ENCODE measurements at regions not wholly inside any gene's neighbourhood (a gene's known extent, or its start where the extent isn't known, plus 50 kb on each side); places are given as distances from the start of the nearest gene placed in this dataset.

DNA sequence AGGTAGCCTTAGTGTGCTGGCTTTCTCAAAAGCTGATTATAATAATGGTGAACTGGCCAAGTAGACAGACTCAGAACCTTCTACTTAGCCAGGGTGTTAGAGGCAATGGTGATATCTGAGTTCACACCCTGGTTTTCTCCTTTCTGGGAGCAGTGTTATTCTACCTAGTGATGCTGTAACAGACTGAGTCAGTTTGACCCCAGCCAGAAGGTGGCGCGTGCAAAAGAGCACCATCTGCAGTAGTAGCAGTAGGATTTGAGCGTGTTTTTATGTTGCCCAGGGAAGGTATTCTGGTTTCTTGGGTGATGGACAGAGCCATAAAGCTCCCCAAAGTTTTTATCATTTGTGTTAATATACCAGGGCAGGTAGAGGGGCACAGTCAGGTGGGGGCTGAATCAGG is 143.8 kb upstream of the CPXCR1 start:
- DNase-seq (ENCODE audit: low read depth) = no peak
- H3K4me3 ChIP-seq (ENCODE audit: low read depth, low read length) = no peak overlapping the region
- TF ChIP-seq, protein P1, sequence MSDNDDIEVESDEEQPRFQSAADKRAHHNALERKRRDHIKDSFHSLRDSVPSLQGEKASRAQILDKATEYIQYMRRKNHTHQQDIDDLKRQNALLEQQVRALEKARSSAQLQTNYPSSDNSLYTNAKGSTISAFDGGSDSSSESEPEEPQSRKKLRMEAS (IDR thresholded peaks at IDR 0.05; ENCODE audit: low read depth, low read length) = no peak
- TF ChIP-seq, protein P2, sequence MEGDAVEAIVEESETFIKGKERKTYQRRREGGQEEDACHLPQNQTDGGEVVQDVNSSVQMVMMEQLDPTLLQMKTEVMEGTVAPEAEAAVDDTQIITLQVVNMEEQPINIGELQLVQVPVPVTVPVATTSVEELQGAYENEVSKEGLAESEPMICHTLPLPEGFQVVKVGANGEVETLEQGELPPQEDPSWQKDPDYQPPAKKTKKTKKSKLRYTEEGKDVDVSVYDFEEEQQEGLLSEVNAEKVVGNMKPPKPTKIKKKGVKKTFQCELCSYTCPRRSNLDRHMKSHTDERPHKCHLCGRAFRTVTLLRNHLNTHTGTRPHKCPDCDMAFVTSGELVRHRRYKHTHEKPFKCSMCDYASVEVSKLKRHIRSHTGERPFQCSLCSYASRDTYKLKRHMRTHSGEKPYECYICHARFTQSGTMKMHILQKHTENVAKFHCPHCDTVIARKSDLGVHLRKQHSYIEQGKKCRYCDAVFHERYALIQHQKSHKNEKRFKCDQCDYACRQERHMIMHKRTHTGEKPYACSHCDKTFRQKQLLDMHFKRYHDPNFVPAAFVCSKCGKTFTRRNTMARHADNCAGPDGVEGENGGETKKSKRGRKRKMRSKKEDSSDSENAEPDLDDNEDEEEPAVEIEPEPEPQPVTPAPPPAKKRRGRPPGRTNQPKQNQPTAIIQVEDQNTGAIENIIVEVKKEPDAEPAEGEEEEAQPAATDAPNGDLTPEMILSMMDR (IDR thresholded peaks at IDR 0.05; ENCODE audit: low read depth, low read length) = no peak
- TF ChIP-seq MYC (IDR thresholded peaks at IDR 0.05; ENCODE audit: low read depth, low read length) = no peak
- TF ChIP-seq POLR2A (IDR thresholded peaks at IDR 0.05; ENCODE audit: extremely low read depth, insufficient read length) = no peak

DNA sequence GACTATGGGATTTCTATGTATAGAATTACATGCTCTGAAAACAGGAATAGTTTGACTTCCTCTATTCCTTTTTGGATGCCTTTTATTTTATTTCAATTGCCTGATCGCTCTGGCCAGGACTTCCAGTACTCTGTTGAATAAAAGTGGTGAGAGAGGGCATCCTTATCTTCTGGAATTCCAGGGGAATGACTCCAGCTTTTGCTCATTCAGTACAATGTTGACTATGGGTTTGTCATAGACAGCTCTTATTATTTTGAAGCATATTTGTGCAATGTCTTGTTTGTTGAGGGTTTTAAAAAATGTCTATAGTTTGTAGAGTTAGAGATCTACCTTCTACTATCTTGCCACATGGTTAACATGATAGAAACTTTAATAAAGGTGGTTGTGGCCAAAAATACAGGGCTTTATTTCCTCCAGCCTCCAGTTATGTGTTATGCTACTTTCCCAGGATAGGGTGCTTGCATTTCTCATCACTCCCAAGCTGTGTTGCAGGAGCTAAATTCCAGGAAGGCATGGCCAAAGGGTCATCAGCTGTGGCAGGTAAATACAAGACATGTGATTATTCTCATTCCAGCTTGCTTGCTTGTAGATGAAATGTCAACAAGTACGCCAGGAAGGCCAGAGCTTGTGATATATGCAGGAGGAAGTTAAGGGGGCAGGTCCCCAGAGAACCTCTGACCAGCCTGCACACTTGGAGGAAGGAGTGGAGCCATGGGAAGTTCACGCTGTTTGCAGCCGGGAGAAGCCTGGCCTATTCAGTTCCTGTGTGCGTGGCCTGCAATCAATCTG is 142.4 kb upstream of the CPXCR1 start:
- DNase-seq (ENCODE audit: low read depth) = no peak
- TF ChIP-seq POLR2A (IDR thresholded peaks at IDR 0.05; ENCODE audit: extremely low read depth, insufficient read length) = no peak
- TF ChIP-seq, protein P1 (IDR thresholded peaks at IDR 0.05; ENCODE audit: low read depth, low read length) = no peak
- no peak for TF ChIP-seq MYC (IDR thresholded peaks at IDR 0.05; ENCODE audit: low read depth, low read length)
- TF ChIP-seq, protein P2 (IDR thresholded peaks at IDR 0.05; ENCODE audit: low read depth, low read length) = no peak
- H3K4me3 ChIP-seq (ENCODE audit: low read depth, low read length) = no peak overlapping the region

DNA sequence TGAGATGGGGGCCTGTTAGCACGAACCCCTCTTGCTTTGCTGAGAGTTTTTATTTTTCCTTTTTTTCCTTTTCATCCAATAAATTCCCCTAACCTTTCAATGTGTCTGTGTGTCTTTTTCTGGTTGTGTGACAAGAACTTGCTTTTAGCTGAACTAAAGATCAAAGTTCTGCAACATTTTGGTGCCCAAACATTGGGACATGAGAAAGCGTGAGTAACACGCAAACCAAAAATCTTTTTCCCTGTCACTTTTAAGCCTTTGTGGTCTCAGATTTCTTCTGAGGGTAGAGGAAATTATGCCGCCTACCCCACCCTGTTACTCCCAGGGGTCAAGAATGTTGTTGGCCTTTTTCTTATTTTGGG is 141.8 kb upstream of the CPXCR1 start:
- no peak for DNase-seq (ENCODE audit: low read depth)
- no peak overlapping the region for H3K4me3 ChIP-seq (ENCODE audit: low read depth, low read length)
- TF ChIP-seq, protein P2 (IDR thresholded peaks at IDR 0.05; ENCODE audit: low read depth, low read length) = no peak
- no peak for TF ChIP-seq MYC (IDR thresholded peaks at IDR 0.05; ENCODE audit: low read depth, low read length)
- TF ChIP-seq, protein P1 (IDR thresholded peaks at IDR 0.05; ENCODE audit: low read depth, low read length) = no peak
- TF ChIP-seq POLR2A (IDR thresholded peaks at IDR 0.05; ENCODE audit: extremely low read depth, insufficient read length) = no peak

DNA sequence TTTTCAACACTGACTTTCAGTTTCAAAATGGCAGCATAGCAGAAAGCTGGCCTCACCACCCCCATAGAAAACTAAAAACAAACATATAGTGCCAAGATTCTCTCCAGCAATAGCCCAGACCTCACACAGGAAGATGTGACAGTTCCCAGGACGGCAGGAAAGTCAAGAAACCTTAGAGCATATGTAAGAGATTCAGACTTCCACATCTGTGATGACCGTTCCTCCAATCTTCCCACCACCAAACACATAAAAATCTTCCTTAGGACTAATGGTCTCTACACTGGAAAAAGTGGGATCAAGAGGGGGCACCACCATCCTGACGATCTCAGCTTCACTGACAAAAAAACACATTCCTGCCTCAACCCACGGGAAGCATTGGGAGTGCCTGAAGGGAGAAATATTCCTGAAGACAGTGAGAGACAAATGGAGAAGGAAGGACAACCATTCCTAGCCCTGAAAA is 134.1 kb upstream of the CPXCR1 start:
- TF ChIP-seq MYC (IDR thresholded peaks at IDR 0.05; ENCODE audit: low read depth, low read length) = no peak
- TF ChIP-seq, protein P1 (IDR thresholded peaks at IDR 0.05; ENCODE audit: low read depth, low read length) = no peak
- TF ChIP-seq POLR2A (IDR thresholded peaks at IDR 0.05; ENCODE audit: extremely low read depth, insufficient read length) = no peak
- TF ChIP-seq, protein P2 (IDR thresholded peaks at IDR 0.05; ENCODE audit: low read depth, low read length) = no peak
- no peak for DNase-seq (ENCODE audit: low read depth)
- no peak overlapping the region for H3K4me3 ChIP-seq (ENCODE audit: low read depth, low read length)

DNA sequence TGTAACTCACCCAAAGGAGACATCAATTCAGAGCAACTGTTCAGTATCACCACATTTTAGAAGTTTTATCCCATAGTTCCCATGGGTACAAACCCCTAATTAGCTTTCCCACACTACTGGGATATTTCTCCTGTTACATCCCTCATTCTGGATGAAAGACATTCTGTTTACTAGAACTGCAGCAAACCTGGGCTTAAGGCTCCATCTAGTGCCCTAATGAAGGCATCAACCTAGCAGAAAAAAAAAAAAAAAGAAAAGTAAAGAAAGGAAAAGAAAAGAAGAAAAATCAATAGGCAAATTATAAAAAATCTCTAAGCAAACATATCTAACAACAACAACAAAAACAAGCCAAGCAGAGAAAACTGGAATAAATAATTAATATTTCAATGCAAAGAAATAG is 133.7 kb upstream of the CPXCR1 start:
- DNase-seq (ENCODE audit: low read depth) = peak; percentile 7
- TF ChIP-seq POLR2A (IDR thresholded peaks at IDR 0.05; ENCODE audit: extremely low read depth, insufficient read length) = no peak
- TF ChIP-seq, protein P2 (IDR thresholded peaks at IDR 0.05; ENCODE audit: low read depth, low read length) = peak; percentile 17
- H3K4me3 ChIP-seq (ENCODE audit: low read depth, low read length) = no peak overlapping the region
